H1 (cell line): ENCODE measurements at regions not wholly inside any gene's neighbourhood (a gene's known extent, or its start where the extent isn't known, plus 50 kb on each side); places are given as distances from the start of the nearest gene placed in this dataset.
A peak's percentile ranks its signal among the peaks of the same experiment; 100 is the strongest.

ENCODE experiments used
- CTCF ChIA-PET: fragments of 300-600 bp; sonication (Branson Sonifier 250); formaldehyde crosslinking; loops from one replicate; lab custom pipeline; 2021; ENCODE audit not compliant: partially characterized antibody; lab: Charles Lee
- POLR2A ChIA-PET: fragments of 300-600 bp; sonication (Branson Sonifier 250); formaldehyde crosslinking; loops from one replicate; lab custom pipeline; 2021; ENCODE audit warnings: inconsistent platforms; ENCODE audit not compliant: partially characterized antibody; lab: Charles Lee
- DNase-seq, 2 experiments: peaks; one replicate each; pipeline versions ENCODE4 v3.0.0 to v3.0.0-alpha.2; 2010 to 2022; ENCODE audit warnings: low spot score in 2 of 2, low read depth in 1 of 2, mixed read lengths in 1 of 2
- FAIRE-seq: peaks from 2 replicates; lab custom pipeline; 2011; peaks lifted over from hg19 to GRCh38; lab: Jason Lieb, UNC
- H2AFZ ChIP-seq: 2 replicates; pipeline ENCODE4 v1.8.1; 2012; ENCODE audit warnings: low read length, inconsistent platforms
- H2AK5ac ChIP-seq: 2 replicates; pipeline ENCODE4 v1.6.1; 2013; ENCODE audit warnings: low read depth, low read length
- H2BK120ac ChIP-seq: replicated peaks from 2 replicates; pipeline ENCODE3; 2013; ENCODE audit warnings: low read depth, low read length, inconsistent platforms
- H2BK12ac ChIP-seq: 2 replicates; pipeline ENCODE4 v1.6.1; 2013; ENCODE audit warnings: low read depth, low read length
- H2BK15ac ChIP-seq: 2 replicates; pipeline ENCODE4 v1.6.1; 2013; ENCODE audit warnings: low read length
- H2BK20ac ChIP-seq: 2 replicates; pipeline ENCODE4 v1.6.1; 2013; ENCODE audit warnings: low read length
- H2BK5ac ChIP-seq: 2 replicates; pipeline ENCODE4 v1.6.1; 2013; ENCODE audit warnings: low read depth, low read length
- H3K14ac ChIP-seq: 2 replicates; pipeline ENCODE4 v1.6.1; 2013; ENCODE audit warnings: inconsistent platforms; ENCODE audit not compliant: insufficient read length
- H3K18ac ChIP-seq: 2 replicates; pipeline ENCODE4 v1.6.1; 2013; ENCODE audit warnings: low read length; ENCODE audit errors: extremely low read depth
- H3K23ac ChIP-seq: 2 replicates; pipeline ENCODE4 v1.6.1; 2013; ENCODE audit warnings: inconsistent platforms; ENCODE audit not compliant: insufficient read length
- H3K23me2 ChIP-seq: 2 replicates; pipeline ENCODE4 v1.6.1; 2013; ENCODE audit warnings: low read depth, low read length
- H3K27ac ChIP-seq: 2 replicates; pipeline ENCODE4 v1.6.1; 2011; ENCODE audit warnings: low read depth, low read length, inconsistent platforms
- H3K27me3 ChIP-seq, 4 experiments: replicated peaks in 1 of 4; 1 replicate in 1 of 4; 2 replicates in 3 of 4; pipeline versions ENCODE4 v1.6.1 to v1.8.1; 2011 to 2013; ENCODE audit warnings: low read length in 3 of 4, mild to moderate bottlenecking in 3 of 4, inconsistent platforms in 2 of 4, mixed read lengths in 2 of 4, moderate library complexity in 1 of 4; ENCODE audit not compliant: control insufficient read depth in 3 of 4, insufficient read depth in 3 of 4; ENCODE audit errors: extremely low read depth in 1 of 4
- H3K36me3 ChIP-seq, 4 experiments: 2 replicates each; pipeline versions ENCODE4 v1.6.1 to v1.8.1; 2011 to 2013; ENCODE audit warnings: mild to moderate bottlenecking in 4 of 4, low read length in 3 of 4, moderate library complexity in 2 of 4, control low read depth in 1 of 4, inconsistent platforms in 1 of 4; ENCODE audit not compliant: insufficient read depth in 4 of 4, control insufficient read depth in 2 of 4
- H3K4ac ChIP-seq: replicated peaks from 2 replicates; pipeline ENCODE3; 2013; ENCODE audit warnings: low read length, low read depth, mixed read lengths, inconsistent platforms; ENCODE audit not compliant: insufficient read length
- H3K4me1 ChIP-seq, 4 experiments: replicated peaks in 1 of 4; 1 replicate in 1 of 4; 2 replicates in 3 of 4; pipeline versions ENCODE4 v1.6.1 to v1.8.1; 2011 to 2013; ENCODE audit warnings: low read length in 3 of 4, inconsistent platforms in 2 of 4, mixed read lengths in 1 of 4; ENCODE audit not compliant: insufficient read depth in 4 of 4, control insufficient read depth in 3 of 4
- H3K4me2 ChIP-seq, 2 experiments: 2 replicates each; pipeline versions ENCODE4 v1.6.1 to v1.8.1; 2011 to 2013; ENCODE audit warnings: low read depth in 2 of 2, low read length in 2 of 2, control low read depth in 1 of 2, inconsistent platforms in 1 of 2, mild to moderate bottlenecking in 1 of 2; ENCODE audit not compliant: insufficient read depth in 1 of 2
- H3K4me3 ChIP-seq, 4 experiments: fragments of 200-600, 300-600 bp in 1 of 4; sonication (generic), shearing (Covaris generic), sonication (Bioruptor Twin) in 1 of 4; 2 replicates each; pipeline versions ENCODE4 v1.5.1 to v1.8.1; 2011 to 2016; ENCODE audit warnings: low read length in 4 of 4, low read depth in 3 of 4, control low read depth in 2 of 4, inconsistent platforms in 2 of 4, mild to moderate bottlenecking in 2 of 4, mixed read lengths in 1 of 4, moderate library complexity in 1 of 4; ENCODE audit not compliant: insufficient read depth in 2 of 4; ENCODE audit errors: extremely low read depth in 1 of 4
- H3K56ac ChIP-seq: replicated peaks from 2 replicates; pipeline ENCODE3; 2013; ENCODE audit warnings: low read depth, mild to moderate bottlenecking, mixed read lengths, low read length, inconsistent platforms; ENCODE audit not compliant: insufficient read length
- H3K79me1 ChIP-seq: 2 replicates; pipeline ENCODE4 v1.6.1; 2013; ENCODE audit warnings: low read depth, low read length, control low read depth
- H3K79me2 ChIP-seq, 2 experiments: 2 replicates each; pipeline versions ENCODE4 v1.6.1 to v1.8.1; 2012 to 2013; ENCODE audit warnings: low read length in 2 of 2, mild to moderate bottlenecking in 2 of 2, inconsistent platforms in 1 of 2; ENCODE audit not compliant: insufficient read depth in 2 of 2, control insufficient read depth in 1 of 2
- H3K9ac ChIP-seq, 4 experiments: replicated peaks in 1 of 4; 1 replicate in 1 of 4; 2 replicates in 3 of 4; pipeline versions ENCODE4 v1.6.1 to v1.8.1; 2011 to 2013; ENCODE audit warnings: low read depth in 3 of 4, low read length in 3 of 4, control low read depth in 2 of 4, mild to moderate bottlenecking in 2 of 4, moderate library complexity in 2 of 4, inconsistent platforms in 1 of 4; ENCODE audit errors: extremely low read depth in 1 of 4
- H3K9me3 ChIP-seq, 2 experiments: 2 replicates each; pipeline versions ENCODE4 v1.6.1 to v1.8.1; 2012 to 2013; ENCODE audit warnings: mild to moderate bottlenecking in 2 of 2, moderate library complexity in 2 of 2, control low read depth in 1 of 2, inconsistent platforms in 1 of 2, low read depth in 1 of 2, low read length in 1 of 2, mixed read lengths in 1 of 2; ENCODE audit not compliant: insufficient read depth in 2 of 2
- H4K20me1 ChIP-seq, 2 experiments: replicated peaks in 1 of 2; 2 replicates each; pipeline versions ENCODE3 to v1.8.1; 2011 to 2013; ENCODE audit warnings: inconsistent platforms in 2 of 2, low read length in 2 of 2, mild to moderate bottlenecking in 1 of 2; ENCODE audit not compliant: insufficient read depth in 2 of 2, control insufficient read depth in 1 of 2
- H4K5ac ChIP-seq: 2 replicates; pipeline ENCODE4 v1.6.1; 2013; ENCODE audit warnings: low read length, low read depth, mixed read lengths, inconsistent platforms; ENCODE audit not compliant: insufficient read length
- H4K8ac ChIP-seq: 2 replicates; pipeline ENCODE4 v1.8.0; 2013; ENCODE audit warnings: mild to moderate bottlenecking, moderate library complexity, low read length, inconsistent platforms; ENCODE audit not compliant: insufficient read depth; ENCODE audit errors: extremely low read depth
- H4K91ac ChIP-seq: replicated peaks from 2 replicates; pipeline ENCODE3; 2013; ENCODE audit warnings: low read length, mixed read lengths, inconsistent platforms; ENCODE audit not compliant: insufficient read length
- CBX8 ChIP-seq: fragments of 300-800, 300-1000 bp; sonication (generic); IDR thresholded peaks from 2 replicates; pipeline ENCODE4 v1.7.1; 2016; ENCODE audit warnings: low read depth, low read length, borderline replicate concordance
- CEBPB ChIP-seq: IDR thresholded peaks from 2 replicates; pipeline ENCODE4 v1.6.1; 2012; ENCODE audit warnings: low read depth, low read length
- CHD2 ChIP-seq: IDR thresholded peaks from 2 replicates; pipeline ENCODE4 v1.6.1; 2012; ENCODE audit warnings: low read length, improper control_type of control experiment
- CTBP2 ChIP-seq: IDR thresholded peaks from 2 replicates; pipeline ENCODE4 v1.7.0; 2011; ENCODE audit warnings: borderline replicate concordance, mild to moderate bottlenecking, moderate library complexity, mixed read lengths, low read length; ENCODE audit not compliant: insufficient read depth, insufficient read length
- EGR1 ChIP-seq: IDR thresholded peaks from 2 replicates; pipeline ENCODE4 v1.6.1; 2011; ENCODE audit warnings: low read depth, low read length, borderline replicate concordance
- HDAC2 ChIP-seq, 2 experiments: fragments of 300-600 bp in 1 of 2; sonication (generic) in 1 of 2; IDR thresholded peaks; 2 replicates each; pipeline ENCODE4 v1.6.1; 2011 to 2012; ENCODE audit warnings: low read depth in 2 of 2, low read length in 2 of 2, mild to moderate bottlenecking in 2 of 2, moderate library complexity in 2 of 2, borderline replicate concordance in 1 of 2, inconsistent platforms in 1 of 2
- HDAC6 ChIP-seq: IDR thresholded peaks from one replicate; pipeline ENCODE4 v1.7.1; 2012; ENCODE audit warnings: low read depth, mild to moderate bottlenecking, inconsistent platforms, low read length, moderate library complexity
- JUND ChIP-seq: IDR thresholded peaks from 2 replicates; pipeline ENCODE4 v1.6.1; 2011; ENCODE audit warnings: mild to moderate bottlenecking, improper control_type of control experiment, low read length
- KDM5A ChIP-seq: fragments of 200-600 bp; IDR thresholded peaks from 2 replicates; pipeline ENCODE4 v1.7.1; 2012; ENCODE audit warnings: mild to moderate bottlenecking, low read length, inconsistent platforms, mixed read lengths
- NRF1 ChIP-seq: IDR thresholded peaks from 2 replicates; pipeline ENCODE4 v1.6.1; 2011; ENCODE audit warnings: mild to moderate bottlenecking, low read depth, low read length, improper control_type of control experiment
- POLR2A ChIP-seq, 2 experiments: IDR thresholded peaks; 1 replicate in 1 of 2; 2 replicates in 1 of 2; pipeline ENCODE4 v1.6.1; 2011; ENCODE audit warnings: low read depth in 2 of 2, low read length in 2 of 2, mild to moderate bottlenecking in 2 of 2; ENCODE audit errors: control extremely low read depth in 1 of 2
- POU5F1 ChIP-seq: IDR thresholded peaks from 2 replicates; pipeline ENCODE4 v1.6.1; 2011; ENCODE audit warnings: low read depth, mild to moderate bottlenecking, low read length, moderate library complexity
- TAF7 ChIP-seq: optimal IDR thresholded peaks from 2 replicates; pipeline ENCODE3; 2011; ENCODE audit warnings: low read depth, mild to moderate bottlenecking, inconsistent platforms, low read length, moderate library complexity, borderline replicate concordance
- TF ChIP-seq, protein P1 (sequence below): IDR thresholded peaks from 2 replicates; pipeline ENCODE4 v1.6.1; 2011; ENCODE audit warnings: low read length, improper control_type of control experiment
- TF ChIP-seq, protein P2 (sequence below): IDR thresholded peaks from 2 replicates; pipeline ENCODE4 v1.6.1; 2012; ENCODE audit warnings: inconsistent platforms

DNA sequence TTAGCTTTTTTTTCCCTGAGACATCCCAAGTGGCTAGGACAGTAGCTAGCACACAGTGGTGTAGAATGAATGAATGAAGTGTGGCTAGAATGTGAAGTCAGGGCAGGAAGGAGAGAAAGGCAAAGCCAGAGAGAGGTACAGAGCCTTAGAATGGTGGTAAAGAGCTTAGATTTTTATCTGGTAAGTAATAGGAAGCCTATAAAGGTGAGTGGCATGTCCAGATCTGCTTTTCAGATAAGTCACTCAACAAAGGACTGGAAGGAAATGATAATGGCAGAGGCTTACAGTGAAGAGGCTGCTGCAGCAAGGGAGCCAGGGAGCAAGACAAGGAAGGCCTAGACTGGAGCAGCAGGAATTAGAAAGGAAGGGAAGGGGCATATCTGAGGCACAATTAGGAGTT lies 96.0 kb upstream of the PRDM1 start:
- Histone ChIP-seq H4K91ac (no peak overlapping the region), H3K4ac (no peak overlapping the region), H4K20me1 (peaks cover 0 to 4% of the 10 kb centered on the region in 2 experiments), H3K23ac (no peak overlapping the region), H3K36me3 (no peaks in the 10 kb centered on the region), H2BK15ac (peak overlapping the region; percentile 23; the same call in 1 of the 2 replicates), H3K79me2 (no peaks in the 10 kb centered on the region), H3K4me2 (no peak overlapping the region), H3K56ac (no peak overlapping the region), H3K14ac (no peak overlapping the region), H4K8ac (no peak overlapping the region), H3K4me1 (peaks cover 0 to 23% (median 11%) of the 10 kb centered on the region in 4 experiments; a peak in 6 of 7 replicates), H2AFZ (no peak overlapping the region), H3K23me2 (peaks cover 33% of the 10 kb centered on the region), H3K9ac (no peak overlapping the region), H2AK5ac (no peak overlapping the region), H3K27ac (no peak overlapping the region), H4K5ac (no peak overlapping the region), H2BK120ac (no peak overlapping the region), H3K27me3 (peaks cover 70 to 98% (median 90%) of the 10 kb centered on the region in 4 experiments), H2BK20ac (no peak overlapping the region), H3K18ac (no peak overlapping the region), H3K79me1 (no peaks in the 10 kb centered on the region), H2BK5ac (no peak overlapping the region), H3K4me3 (no peak overlapping the region), H3K9me3 (no peaks in the 10 kb centered on the region), H2BK12ac (no peak overlapping the region)
- DNase-seq (no peak), FAIRE-seq (no peak)
- POLR2A ChIA-PET, result interaction anchor here (0.9 kb wide), 1 partner anchor 9 kb away, joined by 3 read pairs; no protein-coding TSS in a partner anchor
- CTCF ChIA-PET, result interaction anchor here (0.8 to 3.3 kb wide), 6 partner anchors 33 to 233 kb away, joined by 3 to 8 read pairs (median 4); no protein-coding TSS in a partner anchor
- TF ChIP-seq CTBP2 (no peak), CBX8 (no peak), NRF1 (no peak), EGR1 (no peak), POU5F1 (no peak), HDAC6 (no peak), JUND (no peak), POLR2A (IDR thresholded peaks at IDR 0.05; ENCODE audit: control extremely low read depth in 1 of 2, low read depth in 2 of 2, low read length in 2 of 2) (no peak), HDAC2 (IDR thresholded peaks at IDR 0.05; ENCODE audit: borderline replicate concordance in 1 of 2, low read depth in 2 of 2, low read length in 2 of 2) (no peak), CEBPB (no peak), CHD2 (no peak), TAF7 (no peak), KDM5A (no peak)
- TF ChIP-seq, protein P1, sequence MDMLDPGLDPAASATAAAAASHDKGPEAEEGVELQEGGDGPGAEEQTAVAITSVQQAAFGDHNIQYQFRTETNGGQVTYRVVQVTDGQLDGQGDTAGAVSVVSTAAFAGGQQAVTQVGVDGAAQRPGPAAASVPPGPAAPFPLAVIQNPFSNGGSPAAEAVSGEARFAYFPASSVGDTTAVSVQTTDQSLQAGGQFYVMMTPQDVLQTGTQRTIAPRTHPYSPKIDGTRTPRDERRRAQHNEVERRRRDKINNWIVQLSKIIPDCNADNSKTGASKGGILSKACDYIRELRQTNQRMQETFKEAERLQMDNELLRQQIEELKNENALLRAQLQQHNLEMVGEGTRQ, result no peak
- TF ChIP-seq, protein P2, sequence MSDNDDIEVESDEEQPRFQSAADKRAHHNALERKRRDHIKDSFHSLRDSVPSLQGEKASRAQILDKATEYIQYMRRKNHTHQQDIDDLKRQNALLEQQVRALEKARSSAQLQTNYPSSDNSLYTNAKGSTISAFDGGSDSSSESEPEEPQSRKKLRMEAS, result no peak
